HG02623 (cell line): ENCODE measurements at regions not wholly inside any gene's neighbourhood (a gene's known extent, or its start where the extent isn't known, plus 50 kb on each side); places are given as distances from the start of the nearest gene placed in this dataset.
"Not testable (repeated sequence)": the region's sequence is repeated elsewhere in the genome, so short reads cannot be mapped to it uniquely, and the experiment has no call there.

ENCODE experiments used
- ATAC-seq: cut with Tn5 transposase; IDR thresholded peaks from one replicate; pipeline ENCODE4 v1.9.1; 2021; ENCODE audit warnings: moderate library complexity; ENCODE audit not compliant: unreplicated experiment

- ATAC-seq = no peak
These were observed 479.2 kb upstream of the RGS6 start for GRCh38 chr14:71452987-71453386.

GRCh38 chr14:71454010-71454409 lies 478.2 kb upstream of the RGS6 start:
- no peak for ATAC-seq

- no peak for ATAC-seq
These were observed 477.5 kb upstream of the RGS6 start for GRCh38 chr14:71454513-71455332.

- no peak for ATAC-seq
These were observed 472.1 kb upstream of the RGS6 start for GRCh38 chr14:71460091-71460490.

- ATAC-seq = not testable (repeated sequence)
These were observed 470.6 kb upstream of the RGS6 start for GRCh38 chr14:71461617-71462016.

- ATAC-seq = no peak
These were observed 468.4 kb upstream of the RGS6 start for GRCh38 chr14:71463807-71464206.

GRCh38 chr14:71464840-71465239 lies 467.4 kb upstream of the RGS6 start:
- no peak for ATAC-seq

- no peak for ATAC-seq
These were observed 466.9 kb upstream of the RGS6 start for GRCh38 chr14:71465316-71465715.

- ATAC-seq = no peak
These were observed 466.0 kb upstream of the RGS6 start for GRCh38 chr14:71466251-71466650.

GRCh38 chr14:71466946-71467345 lies 465.3 kb upstream of the RGS6 start:
- ATAC-seq = no peak

- no peak for ATAC-seq
These were observed 464.8 kb upstream of the RGS6 start for GRCh38 chr14:71467361-71467811.

GRCh38 chr14:71468701-71469100 lies 463.5 kb upstream of the RGS6 start:
- ATAC-seq = no peak

- ATAC-seq = no peak
These were observed 462.4 kb upstream of the RGS6 start for GRCh38 chr14:71469643-71470335.

GRCh38 chr14:71471634-71472355 lies 460.4 kb upstream of the RGS6 start:
- no peak for ATAC-seq

GRCh38 chr14:71472356-71473340 lies 459.6 kb upstream of the RGS6 start:
- ATAC-seq = peak; percentile 48

- no peak for ATAC-seq
These were observed 458.4 kb upstream of the RGS6 start for GRCh38 chr14:71473843-71474242.

GRCh38 chr14:71474301-71475265 lies 457.6 kb upstream of the RGS6 start:
- ATAC-seq = no peak

- ATAC-seq = no peak
These were observed 456.3 kb upstream of the RGS6 start for GRCh38 chr14:71475916-71476315.

- no peak for ATAC-seq
These were observed 453.7 kb upstream of the RGS6 start for GRCh38 chr14:71478542-71478941.
